GM21423 (cell line): ENCODE measurements at regions not wholly inside any gene's neighbourhood (a gene's known extent, or its start where the extent isn't known, plus 50 kb on each side); places are given as distances from the start of the nearest gene placed in this dataset.

Experiments
- ATAC-seq: cut with Tn5 transposase; IDR thresholded peaks from one replicate; pipeline ENCODE4 v1.9.1; 2021; ENCODE audit warnings: mild to moderate bottlenecking, moderate library complexity; ENCODE audit not compliant: unreplicated experiment

GRCh38 chr5:82330530-82331270, 52.5 kb upstream of the RPS23 start:
- no peak for ATAC-seq

- no peak for ATAC-seq
Measured at GRCh38 chr5:82329393-82329792, 51.2 kb upstream of the RPS23 start.
